CD8-positive, alpha-beta memory T cell (primary cell): ENCODE measurements at regions not wholly inside any gene's neighbourhood (a gene's known extent, or its start where the extent isn't known, plus 50 kb on each side); places are given as distances from the start of the nearest gene placed in this dataset.

Experiments used
- CTCF ChIA-PET: fragments of 350-600 bp; sonication (Branson Sonifier 250); formaldehyde crosslinking; loops from one replicate; lab custom pipeline; 2021; ENCODE audit warnings: antibody characterized with exemption; lab: Charles Lee
- POLR2A ChIA-PET: fragments of 350-600 bp; sonication (Branson Sonifier 250); formaldehyde crosslinking; loops from one replicate; lab custom pipeline; 2021; ENCODE audit warnings: antibody characterized with exemption; lab: Charles Lee
- DNase-seq, 5 donors: peaks; one replicate each; pipeline versions ENCODE4 v3.0.0 to v3.0.0-alpha.2; 2020 to 2022; ENCODE audit warnings: mixed read lengths in 1 of 5
- H3K27ac ChIP-seq: one replicate; pipeline ENCODE4 v1.7.0; 2013; ENCODE audit warnings: low read depth, mild to moderate bottlenecking, low read length, moderate library complexity
- H3K27me3 ChIP-seq: 2 replicates; pipeline ENCODE4 v1.7.0; 2013; ENCODE audit warnings: low read length, mild to moderate bottlenecking; ENCODE audit not compliant: insufficient read depth, poor library complexity, severe bottlenecking
- H3K36me3 ChIP-seq: 2 replicates; pipeline ENCODE4 v1.7.0; 2013; ENCODE audit warnings: mild to moderate bottlenecking, low read length, moderate library complexity; ENCODE audit not compliant: insufficient read depth
- H3K4me1 ChIP-seq: 2 replicates; pipeline ENCODE4 v1.7.0; 2013; ENCODE audit warnings: mild to moderate bottlenecking, low read length, moderate library complexity; ENCODE audit not compliant: insufficient read depth
- H3K4me3 ChIP-seq: 2 replicates; pipeline ENCODE4 v1.7.0; 2013; ENCODE audit warnings: mild to moderate bottlenecking, low read length
- H3K9me3 ChIP-seq: 2 replicates; pipeline ENCODE4 v1.7.0; 2013; ENCODE audit warnings: mild to moderate bottlenecking, low read length
- H3K27ac Mint-ChIP-seq, 8 donors: one replicate each; pipeline ENCODE4 v1.8.0; 2020 to 2021; ENCODE audit warnings: mixed read lengths in 8 of 8, mild to moderate bottlenecking in 6 of 8, inconsistent platforms in 3 of 8, moderate library complexity in 3 of 8
- H3K27me3 Mint-ChIP-seq, 2 donors: one replicate each; pipeline ENCODE4 v1.8.0; 2020 to 2021; ENCODE audit warnings: mixed read lengths in 2 of 2, mild to moderate bottlenecking in 1 of 2, moderate library complexity in 1 of 2
- H3K36me3 Mint-ChIP-seq, 3 donors: one replicate each; pipeline ENCODE4 v1.8.0; 2020 to 2021; ENCODE audit warnings: mixed read lengths in 3 of 3, inconsistent platforms in 1 of 3, mild to moderate bottlenecking in 1 of 3
- H3K4me1 Mint-ChIP-seq, 3 donors: one replicate each; pipeline ENCODE4 v1.8.0; 2020 to 2021; ENCODE audit warnings: mixed read lengths in 3 of 3, inconsistent platforms in 1 of 3, mild to moderate bottlenecking in 1 of 3
- H3K4me3 Mint-ChIP-seq, 7 donors: one replicate each; pipeline ENCODE4 v1.8.0; 2020 to 2021; ENCODE audit warnings: mixed read lengths in 7 of 7, mild to moderate bottlenecking in 6 of 7, moderate library complexity in 4 of 7, inconsistent platforms in 2 of 7
- H3K9me3 Mint-ChIP-seq, 5 donors: one replicate each; pipeline ENCODE4 v1.8.0; 2020 to 2022; ENCODE audit warnings: mixed read lengths in 5 of 5, mild to moderate bottlenecking in 3 of 5, moderate library complexity in 2 of 5, inconsistent platforms in 1 of 5

GRCh38 chr21:28421716-28422524 lies 570.8 kb downstream of the LTN1 start:
- Mint-ChIP-seq H3K4me3 (no peak overlapping the region), H3K27ac (no peak overlapping the region), H3K4me1 (peaks cover 6 to 14% (median 12%) of the 10 kb centered on the region in 3 donors), H3K9me3 (no peaks in the 10 kb centered on the region), H3K27me3 (peaks cover 0 to 2% of the 10 kb centered on the region in 2 donors), H3K36me3 (no peaks in the 10 kb centered on the region)
- Histone ChIP-seq H3K36me3 (no peaks in the 10 kb centered on the region), H3K9me3 (no peaks in the 10 kb centered on the region), H3K4me3 (no peak overlapping the region), H3K27ac (no peak overlapping the region), H3K4me1 (no peaks in the 10 kb centered on the region), H3K27me3 (no peaks in the 10 kb centered on the region)
- POLR2A ChIA-PET = no interaction called here
- no peak for DNase-seq
- CTCF ChIA-PET = no interaction called here

- no peak overlapping the region for H3K27ac ChIP-seq
- no peaks in the 10 kb centered on the region for H3K36me3 ChIP-seq
- Mint-ChIP-seq H3K27me3 (peaks cover 0 to 2% of the 10 kb centered on the region in 2 donors), H3K27ac (no peak overlapping the region), H3K9me3 (no peaks in the 10 kb centered on the region), H3K4me3 (no peak overlapping the region), H3K36me3 (peaks cover 0 to 1% (median 0%) of the 10 kb centered on the region in 3 donors), H3K4me1 (peaks cover 6 to 14% (median 12%) of the 10 kb centered on the region in 3 donors)
- no peaks in the 10 kb centered on the region for H3K4me1 ChIP-seq
- CTCF ChIA-PET = no interaction called here
- POLR2A ChIA-PET = no interaction called here
- H3K27me3 ChIP-seq = no peaks in the 10 kb centered on the region
- no peak for DNase-seq
- no peak overlapping the region for H3K4me3 ChIP-seq
- no peaks in the 10 kb centered on the region for H3K9me3 ChIP-seq
Measured at GRCh38 chr21:28419811-28420210, 572.9 kb downstream of the LTN1 start.

GRCh38 chr21:28418726-28419514 lies 573.8 kb downstream of the LTN1 start:
- no peak overlapping the region for H3K4me3 ChIP-seq
- POLR2A ChIA-PET = no interaction called here
- H3K27ac ChIP-seq = no peak overlapping the region
- H3K36me3 ChIP-seq = no peaks in the 10 kb centered on the region
- no peaks in the 10 kb centered on the region for H3K9me3 Mint-ChIP-seq
- peaks cover 0 to 1% (median 0%) of the 10 kb centered on the region in 3 donors for H3K36me3 Mint-ChIP-seq
- no peak for DNase-seq
- no peaks in the 10 kb centered on the region for H3K27me3 ChIP-seq
- H3K4me1 ChIP-seq = no peaks in the 10 kb centered on the region
- CTCF ChIA-PET = no interaction called here
- H3K4me3 Mint-ChIP-seq = no peak overlapping the region
- no peaks in the 10 kb centered on the region for H3K9me3 ChIP-seq
- peaks cover 0 to 2% of the 10 kb centered on the region in 2 donors for H3K27me3 Mint-ChIP-seq
- H3K4me1 Mint-ChIP-seq = peaks cover 3 to 7% (median 5%) of the 10 kb centered on the region in 3 donors
- no peak overlapping the region for H3K27ac Mint-ChIP-seq

- no peaks in the 10 kb centered on the region for H3K4me1 Mint-ChIP-seq
- no peaks in the 10 kb centered on the region for H3K36me3 Mint-ChIP-seq
- no peaks in the 10 kb centered on the region for H3K9me3 ChIP-seq
- H3K27me3 ChIP-seq = no peaks in the 10 kb centered on the region
- H3K9me3 Mint-ChIP-seq = no peaks in the 10 kb centered on the region
- no peak overlapping the region for H3K27ac ChIP-seq
- no peak for DNase-seq
- CTCF ChIA-PET = no interaction called here
- no peak overlapping the region for H3K27ac Mint-ChIP-seq
- no peaks in the 10 kb centered on the region for H3K4me1 ChIP-seq
- H3K4me3 Mint-ChIP-seq = no peak overlapping the region
- no peak overlapping the region for H3K4me3 ChIP-seq
- no peaks in the 10 kb centered on the region for H3K36me3 ChIP-seq
- POLR2A ChIA-PET = no interaction called here
- peaks cover 0 to 1% of the 10 kb centered on the region in 2 donors for H3K27me3 Mint-ChIP-seq
Measured at GRCh38 chr21:28410256-28410655, 582.4 kb downstream of the LTN1 start.

- POLR2A ChIA-PET = no interaction called here
- no peak overlapping the region for H3K27ac ChIP-seq
- no peaks in the 10 kb centered on the region for H3K4me1 ChIP-seq
- CTCF ChIA-PET = no interaction called here
- no peaks in the 10 kb centered on the region for H3K9me3 ChIP-seq
- no peaks in the 10 kb centered on the region for H3K36me3 ChIP-seq
- Mint-ChIP-seq H3K9me3 (peaks cover 0 to 6% (median 0%) of the 10 kb centered on the region in 5 donors), H3K27me3 (peaks cover 0 to 4% of the 10 kb centered on the region in 2 donors), H3K4me1 (no peaks in the 10 kb centered on the region), H3K27ac (no peak overlapping the region), H3K36me3 (peaks cover 0 to 16% (median 1%) of the 10 kb centered on the region in 3 donors), H3K4me3 (no peak overlapping the region)
- no peak overlapping the region for H3K4me3 ChIP-seq
- DNase-seq = no peak
- H3K27me3 ChIP-seq = no peaks in the 10 kb centered on the region
Measured at GRCh38 chr21:28402616-28402989, 590.1 kb downstream of the LTN1 start.

DNA sequence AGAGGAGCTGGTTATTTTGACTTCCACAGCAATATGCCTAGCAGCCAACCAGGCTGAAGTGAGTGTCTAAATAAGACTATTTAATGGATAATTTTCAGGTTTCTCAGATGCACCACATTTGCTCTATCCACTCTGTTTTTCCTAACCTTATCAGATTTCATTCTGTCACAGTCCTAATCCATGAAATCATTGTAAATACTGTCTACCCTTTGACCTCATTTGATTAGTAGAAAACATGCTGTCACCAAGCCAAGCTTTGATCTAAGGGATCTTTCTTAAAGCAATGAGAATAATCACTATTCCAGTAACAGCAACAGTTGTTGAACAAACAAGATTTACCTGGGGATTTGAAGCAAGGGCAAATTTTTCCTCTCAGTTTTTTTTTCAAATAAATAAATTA lies 595.6 kb downstream of the LTN1 start:
- Mint-ChIP-seq H3K36me3 (peaks cover 0 to 13% (median 2%) of the 10 kb centered on the region in 3 donors), H3K27me3 (peaks cover 0 to 2% of the 10 kb centered on the region in 2 donors), H3K27ac (no peak overlapping the region), H3K4me3 (no peak overlapping the region), H3K4me1 (no peaks in the 10 kb centered on the region), H3K9me3 (peaks cover 0 to 16% (median 2%) of the 10 kb centered on the region in 5 donors)
- Histone ChIP-seq H3K36me3 (no peaks in the 10 kb centered on the region), H3K4me3 (no peak overlapping the region), H3K4me1 (no peaks in the 10 kb centered on the region), H3K27ac (no peak overlapping the region), H3K9me3 (no peaks in the 10 kb centered on the region), H3K27me3 (no peaks in the 10 kb centered on the region)
- DNase-seq = no peak
- POLR2A ChIA-PET = no interaction called here
- CTCF ChIA-PET = no interaction called here

DNA sequence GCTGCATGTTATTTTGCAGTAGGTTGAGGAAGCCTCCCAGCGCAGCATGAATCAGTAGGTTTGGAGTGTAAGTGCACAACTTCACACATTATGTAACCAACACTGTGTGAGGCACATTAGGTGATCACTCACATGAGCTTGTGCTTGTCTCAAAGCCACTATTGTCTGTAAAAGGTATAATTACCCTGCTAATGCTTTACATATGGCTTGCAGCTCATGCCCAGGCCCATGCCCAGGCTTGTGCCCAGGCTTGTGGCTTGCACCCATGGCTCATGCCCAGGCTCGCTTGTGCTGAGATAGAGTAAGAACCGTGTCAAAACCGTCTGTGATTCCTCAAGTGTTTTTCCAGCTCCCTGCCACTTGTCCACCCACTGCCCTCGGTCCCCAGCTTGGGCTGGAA lies 596.3 kb downstream of the LTN1 start:
- ChIA-PET CTCF (interaction anchor here (1.5 kb wide), 1 partner anchor 8 kb away, joined by 3 read pairs; no protein-coding TSS in a partner anchor), POLR2A (no interaction called here)
- Histone ChIP-seq H3K27ac (no peak overlapping the region), H3K36me3 (no peaks in the 10 kb centered on the region), H3K27me3 (no peaks in the 10 kb centered on the region), H3K4me1 (no peaks in the 10 kb centered on the region), H3K9me3 (no peaks in the 10 kb centered on the region), H3K4me3 (no peak overlapping the region)
- no peak for DNase-seq
- no peak overlapping the region for H3K4me3 Mint-ChIP-seq
- no peaks in the 10 kb centered on the region for H3K4me1 Mint-ChIP-seq
- H3K9me3 Mint-ChIP-seq = peaks cover 0 to 16% (median 2%) of the 10 kb centered on the region in 5 donors
- H3K27me3 Mint-ChIP-seq = peaks cover 0 to 2% of the 10 kb centered on the region in 2 donors
- no peak overlapping the region for H3K27ac Mint-ChIP-seq
- H3K36me3 Mint-ChIP-seq = peaks cover 0 to 13% (median 5%) of the 10 kb centered on the region in 3 donors

- CTCF ChIA-PET = no interaction called here
- Mint-ChIP-seq H3K4me3 (no peak overlapping the region), H3K27ac (no peak overlapping the region), H3K27me3 (peaks cover 0 to 1% of the 10 kb centered on the region in 2 donors), H3K9me3 (peaks cover 0 to 12% (median 2%) of the 10 kb centered on the region in 5 donors), H3K36me3 (peaks cover 0 to 5% (median 5%) of the 10 kb centered on the region in 3 donors), H3K4me1 (no peaks in the 10 kb centered on the region)
- DNase-seq = no peak
- Histone ChIP-seq H3K36me3 (no peaks in the 10 kb centered on the region), H3K4me1 (no peaks in the 10 kb centered on the region), H3K4me3 (no peak overlapping the region), H3K27me3 (no peaks in the 10 kb centered on the region), H3K27ac (no peak overlapping the region), H3K9me3 (no peaks in the 10 kb centered on the region)
- POLR2A ChIA-PET = no interaction called here
Measured at GRCh38 chr21:28393279-28393678, 599.4 kb downstream of the LTN1 start.
